DMS53 treated with DMSO at 0.1 percent for 48 hours (cell line): ENCODE measurements at regions not wholly inside any gene's neighbourhood (a gene's known extent, or its start where the extent isn't known, plus 50 kb on each side); places are given as distances from the start of the nearest gene placed in this dataset.

Source experiments
- DNase-seq: peaks from one replicate; lab custom pipeline; 2025; ENCODE audit not compliant: unreplicated experiment; lab: John Stamatoyannopoulos, UW

GRCh38 chr1:81364088-81364487 is 436.6 kb upstream of the ADGRL2 start:
- no peak for DNase-seq

GRCh38 chr1:81358151-81358550 is 442.6 kb upstream of the ADGRL2 start:
- no peak for DNase-seq

- no peak for DNase-seq
These were observed 448.9 kb upstream of the ADGRL2 start for GRCh38 chr1:81351864-81352263.

GRCh38 chr1:81349194-81349965 is 451.4 kb upstream of the ADGRL2 start:
- no peak for DNase-seq

GRCh38 chr1:81345110-81345509 is 455.6 kb upstream of the ADGRL2 start:
- no peak for DNase-seq

GRCh38 chr1:81340239-81340638 is 460.5 kb upstream of the ADGRL2 start:
- no peak for DNase-seq

- no peak for DNase-seq
These were observed 463.5 kb upstream of the ADGRL2 start for GRCh38 chr1:81337226-81337625.

GRCh38 chr1:81335876-81336275 is 464.9 kb upstream of the ADGRL2 start:
- DNase-seq, result no peak

GRCh38 chr1:81330521-81330920 is 470.2 kb upstream of the ADGRL2 start:
- no peak for DNase-seq

- DNase-seq, result no peak
These were observed 470.6 kb upstream of the ADGRL2 start for GRCh38 chr1:81330111-81330510.

GRCh38 chr1:81329041-81329440 is 471.7 kb upstream of the ADGRL2 start:
- DNase-seq, result no peak

- DNase-seq, result no peak
These were observed 473.0 kb upstream of the ADGRL2 start for GRCh38 chr1:81327743-81328142.

- no peak for DNase-seq
These were observed 473.5 kb upstream of the ADGRL2 start for GRCh38 chr1:81327103-81327710.

- DNase-seq, result no peak
These were observed 474.5 kb upstream of the ADGRL2 start for GRCh38 chr1:81326212-81326611.

- DNase-seq, result no peak
These were observed 475.3 kb upstream of the ADGRL2 start for GRCh38 chr1:81325397-81325796.

GRCh38 chr1:81323862-81324261 is 476.9 kb upstream of the ADGRL2 start:
- no peak for DNase-seq

- DNase-seq, result no peak
These were observed 483.5 kb upstream of the ADGRL2 start for GRCh38 chr1:81317191-81317590.

GRCh38 chr1:81314513-81315233 is 486.1 kb upstream of the ADGRL2 start:
- DNase-seq, result no peak

- no peak for DNase-seq
These were observed 487.4 kb upstream of the ADGRL2 start for GRCh38 chr1:81313289-81313688.

GRCh38 chr1:81312272-81312754 is 488.4 kb upstream of the ADGRL2 start:
- DNase-seq, result no peak

- no peak for DNase-seq
These were observed 490.5 kb upstream of the ADGRL2 start for GRCh38 chr1:81310250-81310649.

- DNase-seq, result no peak
These were observed 492.5 kb upstream of the ADGRL2 start for GRCh38 chr1:81308191-81308590.
